Activated CD4-positive, alpha-beta T cell treated with anti-CD3 and anti-CD28 coated beads, Interleukin-2, amount 50 U/mL, for 16 hours (primary cell): ENCODE measurements at regions not wholly inside any gene's neighbourhood (a gene's known extent, or its start where the extent isn't known, plus 50 kb on each side); places are given as distances from the start of the nearest gene placed in this dataset.

Source experiments
- DNase-seq: peaks from one replicate; pipeline ENCODE4 v3.0.0-alpha.2; 2020

DNA sequence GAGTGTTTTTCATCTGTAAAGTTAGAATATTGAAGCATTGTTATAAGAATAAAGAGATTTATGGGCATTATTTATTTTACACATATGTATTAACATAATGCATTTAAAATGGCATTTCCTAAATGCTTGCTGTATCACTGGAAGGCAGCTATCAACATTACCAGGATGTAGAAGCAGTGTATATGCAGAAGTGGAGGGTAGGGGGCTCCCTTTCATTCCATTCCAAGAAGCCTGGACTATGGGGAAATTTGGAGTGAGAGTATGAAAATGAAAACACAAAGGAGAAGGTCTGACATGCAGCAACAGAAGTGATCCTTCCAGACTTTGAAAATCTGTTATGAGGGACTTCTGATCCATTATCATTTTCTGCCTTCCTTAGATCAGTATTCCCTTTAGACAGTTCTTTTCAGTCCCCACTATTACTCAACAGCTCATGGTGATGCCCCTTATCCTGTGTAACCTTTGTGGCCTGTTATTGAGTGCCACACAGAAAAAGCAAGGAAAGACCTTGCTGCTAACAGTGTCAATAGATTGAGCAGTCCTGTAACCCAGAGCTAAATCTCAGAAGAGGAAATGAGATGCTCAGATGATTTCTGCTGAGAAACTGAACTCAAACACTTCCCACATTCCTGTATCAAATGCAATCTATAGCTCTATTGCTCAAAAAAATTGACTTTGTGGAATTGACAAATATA lies 216.6 kb downstream of the HNMT start:
- no peak for DNase-seq

DNA sequence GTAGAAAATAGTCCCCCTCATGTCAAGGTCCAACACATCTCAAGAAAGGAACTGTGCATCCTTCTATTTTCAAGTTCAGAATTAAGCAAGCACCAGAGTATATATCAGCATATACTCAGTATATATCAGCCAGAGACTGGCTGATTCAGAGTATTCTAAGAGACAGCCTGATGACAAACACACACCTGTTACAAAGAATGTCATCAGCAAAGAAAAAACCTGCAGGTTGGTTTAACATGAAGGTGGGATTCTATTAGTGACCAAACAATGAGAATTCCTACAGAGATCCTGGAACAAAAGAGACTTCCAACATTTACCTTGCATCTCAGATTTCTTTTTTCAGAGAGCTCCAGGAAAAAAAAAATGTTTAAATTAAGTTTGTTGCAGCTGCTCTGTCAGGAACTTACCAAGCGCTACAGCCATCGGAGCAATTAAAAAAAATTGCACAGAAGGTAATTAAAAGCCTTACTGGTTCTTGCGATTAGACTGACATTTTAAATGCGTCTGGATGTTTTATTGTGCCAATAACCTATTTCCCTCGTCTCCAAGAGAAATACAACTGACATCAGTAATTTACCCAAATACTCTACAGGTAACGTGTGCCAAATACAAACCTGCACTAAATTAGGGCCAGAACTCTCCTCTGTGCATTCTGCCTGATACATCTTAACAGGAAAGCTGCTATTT lies 218.1 kb downstream of the HNMT start:
- DNase-seq = no peak

DNA sequence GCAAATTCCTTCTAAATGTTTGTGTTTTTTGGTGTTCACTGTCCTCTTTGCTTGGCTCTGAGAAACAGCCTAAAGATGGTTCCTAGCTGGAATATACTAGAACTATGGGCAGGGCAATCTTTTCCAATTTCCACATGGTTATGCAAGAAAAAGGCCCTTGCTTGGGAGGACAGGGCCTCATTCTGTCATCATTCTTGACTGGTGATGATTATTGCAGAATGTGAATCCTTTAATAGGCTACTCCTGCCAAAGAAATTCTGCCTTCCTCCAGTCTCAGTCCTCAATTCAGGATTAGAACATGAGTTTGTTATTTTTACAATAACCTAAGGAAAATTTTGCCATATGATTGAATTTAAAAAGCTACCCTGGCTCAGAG lies 218.7 kb downstream of the HNMT start:
- no peak for DNase-seq

DNA sequence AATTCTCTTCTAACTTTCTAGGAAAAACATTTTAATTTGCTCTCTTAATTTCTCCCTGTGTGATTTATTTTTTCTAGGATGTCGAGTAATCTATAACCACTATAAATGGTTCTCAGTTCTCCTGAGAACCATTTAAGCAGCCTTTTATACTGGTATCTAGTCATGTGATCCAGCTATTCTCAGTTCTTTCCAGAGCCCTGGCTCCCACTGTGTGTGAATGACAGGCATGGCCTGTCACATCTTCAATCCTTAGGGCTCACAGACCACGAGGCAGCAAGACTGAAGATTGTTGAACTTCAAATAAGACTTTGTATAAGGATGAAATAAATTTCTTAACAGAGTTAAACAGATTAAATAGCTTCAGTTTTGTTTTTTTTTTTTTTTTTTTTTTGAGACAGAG lies 219.4 kb downstream of the HNMT start:
- no peak for DNase-seq

DNA sequence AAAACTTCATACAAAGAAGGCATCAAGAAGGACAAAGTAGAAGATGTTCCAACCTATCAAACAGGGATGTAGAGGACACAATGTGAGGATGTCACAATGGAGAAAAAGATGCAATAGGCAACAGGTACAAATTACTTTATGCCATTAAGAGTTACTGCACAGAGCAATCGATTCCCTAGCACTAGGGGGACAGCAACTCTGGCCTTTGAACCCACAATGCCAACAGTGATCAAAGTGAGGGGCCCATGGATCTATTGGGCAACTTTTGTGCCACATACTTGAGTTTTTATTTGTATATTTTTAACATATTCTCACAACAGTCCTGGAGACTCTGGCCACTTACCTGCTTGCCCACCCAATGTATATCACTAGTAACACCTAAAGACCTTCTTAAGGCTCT lies 220.2 kb downstream of the HNMT start:
- DNase-seq = no peak

DNA sequence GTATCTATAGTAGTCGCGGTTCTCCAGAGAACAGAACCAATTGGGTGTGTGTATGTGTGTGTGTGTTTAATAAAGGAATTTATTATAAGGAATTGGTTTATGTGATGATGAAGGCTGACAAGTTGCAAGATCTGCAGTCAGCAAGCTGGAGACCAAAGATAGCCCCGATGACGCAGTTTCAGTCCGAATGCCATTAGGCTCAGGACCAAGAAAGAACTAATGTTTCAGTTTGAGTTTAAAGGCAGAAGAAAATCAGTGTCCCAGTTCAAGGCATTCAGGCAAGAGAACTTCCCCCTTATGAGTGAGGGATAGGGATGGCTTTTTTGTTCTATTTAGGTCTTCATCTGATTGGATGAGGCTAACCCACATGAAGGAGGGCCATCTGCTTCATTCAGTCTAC lies 221.6 kb downstream of the HNMT start:
- no peak for DNase-seq

DNA sequence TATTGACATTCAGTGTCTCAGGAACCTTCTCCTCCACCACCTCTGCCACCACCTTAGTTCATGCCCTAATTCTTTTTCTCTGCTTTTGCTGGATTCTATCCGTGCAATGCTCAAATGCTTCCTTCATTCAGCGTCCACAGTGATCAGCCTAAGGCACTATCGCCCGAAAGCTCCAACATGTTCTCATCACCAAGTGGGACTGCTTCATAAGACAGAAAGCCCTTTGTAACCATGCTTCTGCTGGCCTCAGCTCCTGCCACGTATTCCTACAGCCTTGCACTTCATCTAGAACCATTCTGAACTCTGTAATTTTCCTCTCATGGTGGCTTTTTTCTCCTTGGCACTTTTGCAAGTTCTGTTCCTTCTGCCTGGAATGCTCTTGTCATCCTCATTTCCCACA lies 222.9 kb downstream of the HNMT start:
- DNase-seq = no peak

DNA sequence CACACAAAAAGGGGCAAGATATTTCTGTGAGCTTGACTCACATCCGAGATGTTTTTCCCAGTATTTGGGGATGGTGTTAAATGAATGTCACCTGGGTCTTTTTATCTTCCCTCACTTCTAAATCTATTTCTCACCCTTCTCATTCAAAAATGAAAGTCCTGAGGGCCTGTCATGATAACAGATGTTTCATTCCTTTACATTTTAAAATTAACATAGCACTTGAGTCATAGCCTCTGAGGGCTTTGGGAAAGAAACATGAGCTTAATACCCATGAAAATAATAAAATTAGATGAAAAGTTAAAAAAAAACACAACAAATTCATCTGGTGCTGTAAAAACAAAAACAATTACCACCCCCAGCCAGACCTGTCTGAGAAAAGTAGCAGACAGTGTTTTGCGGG lies 226.7 kb downstream of the HNMT start:
- no peak for DNase-seq

DNA sequence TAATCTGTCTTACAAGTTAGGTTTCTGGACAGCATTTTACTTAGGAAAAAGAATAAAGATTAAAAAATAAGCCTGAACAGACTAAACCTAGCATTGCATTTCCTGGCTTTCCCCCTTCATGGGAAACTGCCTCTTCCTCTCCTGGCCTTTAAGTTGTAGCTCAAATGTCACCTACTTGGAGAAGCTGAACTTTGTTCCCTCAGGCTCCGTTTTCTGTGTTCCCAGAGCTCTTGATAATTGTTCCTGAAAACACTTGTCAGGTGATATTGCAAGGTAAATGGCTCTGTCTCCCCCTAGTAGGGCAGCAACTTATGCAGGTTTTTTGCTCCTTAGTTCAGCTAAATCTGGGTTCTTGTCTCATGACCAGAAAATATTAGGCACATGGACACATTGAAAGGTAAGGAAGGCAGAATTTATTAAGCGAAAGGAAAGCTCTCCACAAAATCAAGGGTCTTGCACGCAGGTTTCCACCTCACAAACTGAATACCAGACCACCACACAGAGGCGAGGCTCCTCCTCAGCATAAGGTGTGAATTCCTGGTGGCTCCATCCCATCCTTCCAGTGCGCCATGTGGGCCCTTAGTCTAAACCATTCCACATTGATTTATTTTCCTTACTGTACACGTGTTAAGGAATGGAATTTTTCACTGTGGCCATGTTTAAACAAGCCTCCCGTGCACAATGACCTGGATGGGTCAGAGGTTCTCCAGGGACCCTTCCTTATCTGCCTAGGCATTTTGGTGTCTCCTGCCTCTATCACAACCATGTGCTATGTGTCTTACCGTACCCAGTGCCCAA lies 229.3 kb downstream of the HNMT start:
- DNase-seq = no peak

DNA sequence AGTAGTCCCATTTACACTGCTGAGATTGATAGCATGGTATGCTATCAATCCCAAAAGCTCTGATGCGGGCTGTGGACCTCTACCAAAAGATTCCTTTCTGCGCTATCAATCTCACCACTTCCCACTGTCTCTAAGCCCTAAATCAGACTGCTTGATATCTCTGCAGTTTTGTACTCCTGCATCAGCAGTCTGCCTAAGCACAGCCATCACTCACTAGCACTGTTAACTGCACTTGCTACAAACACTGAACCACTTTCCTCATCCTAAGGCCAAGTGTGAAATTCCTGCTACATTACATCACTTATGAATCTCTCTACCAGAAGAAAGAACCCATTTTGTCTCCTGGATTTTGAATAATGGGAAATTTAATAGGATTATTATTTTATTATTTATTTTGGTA lies 237.0 kb downstream of the HNMT start:
- no peak for DNase-seq

DNA sequence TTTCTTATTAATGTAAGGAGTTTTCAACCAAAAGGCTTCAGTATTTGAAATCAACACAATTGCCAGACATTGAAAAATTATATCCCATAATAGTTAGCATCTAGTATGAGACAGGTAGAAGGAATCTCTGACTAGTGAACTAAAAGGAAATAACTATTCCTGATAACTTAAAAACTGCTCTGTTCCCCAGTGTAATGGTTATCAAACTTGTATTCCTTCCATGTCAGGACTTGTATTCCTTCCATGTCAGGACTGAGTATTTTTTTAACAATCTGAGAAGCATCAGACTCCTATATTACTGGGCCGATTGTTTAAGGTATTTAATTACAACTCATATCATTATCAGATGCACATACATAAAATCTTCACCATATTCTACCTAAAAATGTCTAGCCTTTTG lies 238.5 kb downstream of the HNMT start:
- no peak for DNase-seq

DNA sequence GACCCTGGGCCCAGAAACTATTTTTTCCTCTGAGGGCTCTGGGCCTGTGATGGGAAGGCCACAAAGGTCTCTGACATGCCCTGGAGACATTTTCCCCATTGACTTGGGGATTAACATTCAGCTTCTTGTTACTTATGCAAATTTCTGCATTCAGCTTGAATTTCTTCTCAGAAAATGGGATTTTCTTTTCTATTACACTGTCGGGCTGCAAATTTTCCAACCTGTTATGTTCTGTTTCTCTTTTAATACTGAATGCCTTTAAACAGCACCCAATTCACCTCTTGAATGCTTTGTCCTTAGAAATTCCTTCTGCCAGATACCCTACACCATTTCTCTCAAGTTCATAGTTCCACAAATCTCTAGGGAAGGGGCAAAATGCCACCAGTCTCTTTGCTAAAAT lies 241.0 kb downstream of the HNMT start:
- no peak for DNase-seq

DNA sequence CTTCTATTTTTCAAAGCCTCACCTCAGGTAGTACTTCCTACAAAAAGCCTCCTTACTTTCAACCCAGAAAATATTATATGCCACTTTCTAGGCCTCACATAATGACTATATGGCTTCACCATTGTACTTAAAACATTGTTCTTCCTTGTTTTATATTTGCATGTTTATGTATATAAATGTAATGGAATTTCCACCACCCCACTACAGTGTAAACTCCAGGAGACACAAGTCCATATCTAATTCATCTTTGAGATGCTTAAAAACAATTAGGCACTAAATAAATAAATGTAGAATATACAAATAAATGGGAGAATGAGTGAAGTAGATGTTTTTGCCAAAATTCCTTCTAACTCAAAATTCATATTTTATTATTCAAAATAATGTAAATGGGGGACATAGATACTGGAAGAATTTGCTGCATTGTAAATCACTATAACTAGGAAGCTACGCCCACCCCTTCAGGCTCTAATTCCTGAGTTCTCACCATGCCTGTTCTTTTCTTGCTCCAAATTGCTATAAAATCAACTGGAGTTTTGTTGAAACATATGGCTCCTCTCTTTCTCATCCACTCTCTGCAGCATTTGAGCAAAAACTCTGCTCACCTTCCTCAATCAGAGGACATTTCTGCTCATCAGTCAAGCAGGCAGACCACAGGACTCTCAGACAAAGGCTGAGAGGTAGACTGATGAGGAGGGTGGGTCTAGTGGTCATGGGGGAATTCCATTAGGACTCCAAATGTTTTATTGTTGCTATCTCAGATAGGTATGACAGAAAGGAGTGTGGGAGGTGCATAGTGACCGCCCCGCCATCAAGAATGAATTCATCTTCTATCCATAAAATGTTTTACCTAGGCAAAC lies 243.0 kb downstream of the HNMT start:
- no peak for DNase-seq

DNA sequence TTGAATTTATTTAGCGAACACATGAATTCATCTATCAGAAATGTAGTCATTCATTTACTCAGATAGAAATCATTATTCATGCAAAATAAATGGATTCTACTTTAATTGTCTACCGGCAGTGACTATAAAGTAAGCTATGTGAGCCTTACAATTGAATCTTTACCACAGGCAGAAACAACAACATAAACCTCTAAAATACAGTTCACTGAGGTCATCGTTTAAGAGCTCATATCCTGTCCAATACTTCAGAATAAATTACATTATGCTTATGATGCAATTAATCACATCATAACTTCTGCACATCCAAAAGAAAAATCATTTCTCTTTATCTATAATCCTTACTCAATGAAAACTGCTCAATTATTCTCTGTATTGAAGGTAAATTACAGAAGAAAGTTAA lies 244.7 kb downstream of the HNMT start:
- no peak for DNase-seq

DNA sequence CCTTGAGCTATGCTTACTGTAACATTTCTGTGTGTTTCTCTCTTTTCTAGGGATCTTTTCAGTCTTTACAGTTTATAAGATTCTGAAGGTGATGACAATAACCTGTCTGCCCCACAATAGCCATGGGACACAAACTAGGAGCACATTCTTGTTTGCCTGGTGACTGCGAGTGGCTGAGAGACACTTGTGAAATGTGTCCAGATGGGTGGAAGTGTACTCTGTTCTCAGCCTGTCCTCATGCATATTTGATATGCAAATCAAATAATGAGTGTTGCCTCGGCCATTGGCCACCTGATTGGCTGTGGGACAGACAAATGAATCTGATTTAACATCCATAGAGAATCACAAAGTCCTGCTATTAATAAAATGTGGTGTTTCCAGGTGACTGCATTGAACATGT lies 246.2 kb downstream of the HNMT start:
- no peak for DNase-seq

DNA sequence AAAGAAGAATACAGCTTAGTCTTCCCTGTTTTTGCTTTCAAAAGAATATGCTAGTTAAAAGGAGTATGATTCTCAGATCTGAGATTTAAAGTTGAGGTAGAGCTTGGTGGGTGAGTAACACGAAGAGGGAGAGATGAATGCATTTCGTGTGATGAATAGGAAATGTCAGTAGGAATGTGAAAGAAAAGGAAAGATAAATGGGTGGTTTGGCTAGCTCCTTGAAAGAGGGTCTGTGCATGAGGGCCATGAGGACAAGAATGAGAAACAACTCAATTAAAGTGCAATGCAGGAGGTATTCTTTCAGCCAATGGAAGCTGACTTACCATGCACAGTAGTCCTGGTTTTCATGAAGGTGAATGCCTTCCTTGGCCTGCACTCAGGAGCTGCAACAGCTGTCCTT lies 248.2 kb downstream of the HNMT start:
- no peak for DNase-seq

DNA sequence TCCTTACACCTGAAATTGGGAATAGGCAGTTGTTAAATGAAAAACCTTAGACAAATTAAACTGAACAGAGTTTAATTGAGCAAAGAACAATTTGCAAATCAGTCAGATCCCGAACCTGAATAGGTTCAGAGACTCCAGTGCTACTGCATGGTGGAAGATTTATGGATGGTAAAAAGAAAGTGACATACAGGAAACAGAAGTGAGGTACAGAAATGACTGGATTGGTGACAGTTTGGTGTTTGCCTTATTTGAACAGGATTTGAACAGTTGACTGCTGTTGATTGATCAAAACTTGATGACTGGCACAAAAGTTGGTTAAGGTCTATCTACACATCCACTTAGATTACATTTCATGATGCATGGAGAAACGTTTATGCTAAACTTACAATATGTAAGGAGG lies 248.8 kb downstream of the HNMT start:
- DNase-seq = peak; percentile 6

DNA sequence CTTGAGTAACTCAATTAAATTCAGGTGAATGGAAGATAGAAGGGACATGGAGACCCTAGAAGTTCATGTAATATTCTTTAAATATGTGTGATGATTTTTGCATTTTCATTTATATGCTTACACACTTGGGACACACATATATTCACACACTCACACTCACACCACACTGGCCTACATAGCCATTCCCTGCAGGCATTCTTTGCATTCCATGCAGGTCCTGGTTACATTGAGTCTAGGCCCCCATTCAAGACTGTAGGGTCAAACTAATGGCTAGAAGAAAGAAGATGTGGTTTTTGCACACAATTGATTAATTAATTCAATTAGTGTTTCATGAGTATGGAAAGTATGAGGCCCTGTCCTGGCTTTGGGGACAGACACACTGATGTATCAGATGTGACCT lies 249.4 kb downstream of the HNMT start:
- DNase-seq = no peak

DNA sequence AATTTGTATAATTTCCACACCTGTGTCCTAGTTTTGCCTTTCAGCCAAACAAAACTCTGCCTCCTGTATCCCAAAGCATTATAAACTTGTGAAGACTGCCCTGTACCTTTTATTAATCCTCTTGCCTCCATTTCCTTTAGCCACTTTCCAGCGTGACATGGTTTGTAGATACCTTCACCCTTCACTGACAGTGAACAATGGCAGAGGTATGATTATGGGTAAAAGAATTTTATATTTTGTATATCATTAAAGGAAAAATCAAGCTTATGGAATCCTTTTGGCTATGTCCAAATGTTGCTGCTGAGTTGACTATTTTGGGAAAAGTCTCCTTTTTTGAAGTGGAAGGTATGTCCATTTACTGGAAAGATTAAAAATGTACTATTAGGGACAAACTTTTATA lies 251.7 kb downstream of the HNMT start:
- DNase-seq = no peak

DNA sequence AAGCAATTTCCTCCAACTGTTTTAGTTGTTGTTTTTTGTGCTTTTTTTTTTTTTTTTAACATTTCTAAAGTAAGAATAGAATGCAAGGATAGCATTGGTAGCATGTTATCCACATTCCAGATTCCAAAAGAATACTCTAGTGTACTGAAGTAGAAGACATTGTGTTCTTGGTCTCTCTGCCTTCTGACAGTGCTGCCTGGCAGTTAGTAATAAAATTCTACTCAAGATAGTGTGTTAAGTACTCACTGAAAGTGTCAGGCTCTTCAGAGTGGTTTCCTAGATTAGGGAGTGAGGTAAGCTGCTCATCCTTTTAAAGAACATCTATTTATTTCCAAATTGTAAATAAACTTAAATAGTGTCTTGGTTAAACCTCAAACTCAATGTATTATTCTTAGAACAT lies 253.7 kb downstream of the HNMT start:
- no peak for DNase-seq

DNA sequence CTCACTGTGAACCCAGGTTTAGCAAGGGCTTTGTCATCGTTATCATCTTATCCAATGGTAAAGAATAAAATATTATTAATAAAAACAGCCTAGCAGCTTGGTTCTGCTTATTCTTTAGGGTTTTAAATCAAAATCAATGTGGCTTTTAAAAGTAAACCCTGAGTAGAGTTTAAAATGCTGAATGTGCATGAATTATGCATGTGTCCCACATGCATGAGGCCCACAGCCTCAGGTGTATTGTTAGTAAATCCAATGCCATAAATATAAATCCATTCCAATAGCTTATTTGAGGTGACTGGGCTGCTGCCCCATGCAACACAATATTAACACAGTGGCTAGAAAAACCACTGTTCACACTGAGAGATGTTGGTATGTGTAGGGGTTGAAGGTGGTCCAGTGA lies 254.1 kb downstream of the HNMT start:
- DNase-seq = no peak

DNA sequence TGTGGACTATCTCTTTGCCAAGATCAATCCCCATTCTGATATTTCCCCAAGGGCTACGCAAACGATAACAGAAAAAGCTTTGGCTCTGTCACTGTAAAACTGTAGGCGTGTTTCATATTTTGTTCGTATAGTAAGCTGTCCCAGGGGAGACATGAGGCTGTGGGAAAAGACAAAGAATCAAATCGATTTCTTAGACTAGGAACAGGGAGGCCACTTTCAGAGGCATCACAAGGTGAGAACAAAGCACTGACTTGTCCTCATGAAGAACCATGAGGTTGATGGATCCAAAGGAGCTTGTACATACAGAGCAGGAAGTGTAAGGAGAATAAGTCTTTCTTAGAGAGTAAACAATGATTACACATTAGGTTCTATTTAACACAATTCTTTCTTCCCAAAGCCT lies 255.7 kb downstream of the HNMT start:
- DNase-seq = no peak

DNA sequence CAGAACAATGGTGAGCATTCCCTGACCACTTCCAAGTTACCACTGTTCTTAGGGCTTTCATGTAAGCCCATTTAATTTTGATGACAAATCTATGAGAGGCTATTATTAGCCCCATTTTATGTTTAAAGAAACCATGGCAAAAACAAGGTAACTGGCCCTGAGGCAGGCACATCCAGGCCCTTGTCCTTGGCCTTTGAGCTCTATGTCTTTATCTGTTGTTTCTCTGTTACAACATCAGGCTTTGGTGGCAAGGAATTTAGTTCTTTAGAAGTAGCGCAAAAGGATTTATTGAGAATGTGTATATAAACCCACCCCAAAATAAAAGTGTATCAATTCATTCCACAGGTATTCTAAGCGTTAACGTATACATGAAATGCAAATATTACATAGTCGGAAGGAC lies 257.1 kb downstream of the HNMT start:
- no peak for DNase-seq
